ENCODE measurements at regions not wholly inside any gene's neighbourhood (a gene's known extent, or its start where the extent isn't known, plus 50 kb on each side); places are given as distances from the start of the nearest gene placed in this dataset.

- no peaks in the 10 kb centered on the region for H3K9me2 ChIP-seq (ENCODE audit: insufficient read depth)
- H3K4me1 Mint-ChIP-seq: no peaks in the 10 kb centered on the region
- no peaks in the 10 kb centered on the region for H3K9me3 Mint-ChIP-seq
- no peaks in the 10 kb centered on the region for H3F3A ChIP-seq (replicated peaks; ENCODE audit: low read depth)
- no peaks in the 10 kb centered on the region for H3K27me3 Mint-ChIP-seq (ENCODE audit: insufficient read depth, low read depth, poor library complexity)
- no peaks in the 10 kb centered on the region for H3K27me3 ChIP-seq (ENCODE audit: insufficient read depth)
- no peak overlapping the region for H3K27ac ChIP-seq (ENCODE audit: low read depth)
- no peak overlapping the region for H2AFZ ChIP-seq
- H3K4me2 ChIP-seq: no peak overlapping the region
- no peak overlapping the region for H3K27ac Mint-ChIP-seq
- H3K4me1 ChIP-seq (ENCODE audit: insufficient read depth): no peaks in the 10 kb centered on the region
- H3K79me2 ChIP-seq (replicated peaks; ENCODE audit: insufficient read depth): no peaks in the 10 kb centered on the region
- H4K20me1 ChIP-seq (replicated peaks; ENCODE audit: insufficient read depth): no peaks in the 10 kb centered on the region
- DNase-seq (ENCODE audit: low spot score) (no peak), ATAC-seq (no peak)
- no peak overlapping the region for H3K4me3 Mint-ChIP-seq
- no peaks in the 10 kb centered on the region for H3K36me3 ChIP-seq (ENCODE audit: insufficient read depth)
- H3K36me3 Mint-ChIP-seq (ENCODE audit: low read depth): no peaks in the 10 kb centered on the region
- no peak overlapping the region for H3K4me3 ChIP-seq
- TF ChIP-seq POLR2AphosphoS5 (IDR thresholded peaks at IDR 0.05; ENCODE audit: low read depth): no peak
- no peak for TF ChIP-seq JUNB (IDR thresholded peaks at IDR 0.05; ENCODE audit: unreplicated experiment)
- TF ChIP-seq, protein P1, sequence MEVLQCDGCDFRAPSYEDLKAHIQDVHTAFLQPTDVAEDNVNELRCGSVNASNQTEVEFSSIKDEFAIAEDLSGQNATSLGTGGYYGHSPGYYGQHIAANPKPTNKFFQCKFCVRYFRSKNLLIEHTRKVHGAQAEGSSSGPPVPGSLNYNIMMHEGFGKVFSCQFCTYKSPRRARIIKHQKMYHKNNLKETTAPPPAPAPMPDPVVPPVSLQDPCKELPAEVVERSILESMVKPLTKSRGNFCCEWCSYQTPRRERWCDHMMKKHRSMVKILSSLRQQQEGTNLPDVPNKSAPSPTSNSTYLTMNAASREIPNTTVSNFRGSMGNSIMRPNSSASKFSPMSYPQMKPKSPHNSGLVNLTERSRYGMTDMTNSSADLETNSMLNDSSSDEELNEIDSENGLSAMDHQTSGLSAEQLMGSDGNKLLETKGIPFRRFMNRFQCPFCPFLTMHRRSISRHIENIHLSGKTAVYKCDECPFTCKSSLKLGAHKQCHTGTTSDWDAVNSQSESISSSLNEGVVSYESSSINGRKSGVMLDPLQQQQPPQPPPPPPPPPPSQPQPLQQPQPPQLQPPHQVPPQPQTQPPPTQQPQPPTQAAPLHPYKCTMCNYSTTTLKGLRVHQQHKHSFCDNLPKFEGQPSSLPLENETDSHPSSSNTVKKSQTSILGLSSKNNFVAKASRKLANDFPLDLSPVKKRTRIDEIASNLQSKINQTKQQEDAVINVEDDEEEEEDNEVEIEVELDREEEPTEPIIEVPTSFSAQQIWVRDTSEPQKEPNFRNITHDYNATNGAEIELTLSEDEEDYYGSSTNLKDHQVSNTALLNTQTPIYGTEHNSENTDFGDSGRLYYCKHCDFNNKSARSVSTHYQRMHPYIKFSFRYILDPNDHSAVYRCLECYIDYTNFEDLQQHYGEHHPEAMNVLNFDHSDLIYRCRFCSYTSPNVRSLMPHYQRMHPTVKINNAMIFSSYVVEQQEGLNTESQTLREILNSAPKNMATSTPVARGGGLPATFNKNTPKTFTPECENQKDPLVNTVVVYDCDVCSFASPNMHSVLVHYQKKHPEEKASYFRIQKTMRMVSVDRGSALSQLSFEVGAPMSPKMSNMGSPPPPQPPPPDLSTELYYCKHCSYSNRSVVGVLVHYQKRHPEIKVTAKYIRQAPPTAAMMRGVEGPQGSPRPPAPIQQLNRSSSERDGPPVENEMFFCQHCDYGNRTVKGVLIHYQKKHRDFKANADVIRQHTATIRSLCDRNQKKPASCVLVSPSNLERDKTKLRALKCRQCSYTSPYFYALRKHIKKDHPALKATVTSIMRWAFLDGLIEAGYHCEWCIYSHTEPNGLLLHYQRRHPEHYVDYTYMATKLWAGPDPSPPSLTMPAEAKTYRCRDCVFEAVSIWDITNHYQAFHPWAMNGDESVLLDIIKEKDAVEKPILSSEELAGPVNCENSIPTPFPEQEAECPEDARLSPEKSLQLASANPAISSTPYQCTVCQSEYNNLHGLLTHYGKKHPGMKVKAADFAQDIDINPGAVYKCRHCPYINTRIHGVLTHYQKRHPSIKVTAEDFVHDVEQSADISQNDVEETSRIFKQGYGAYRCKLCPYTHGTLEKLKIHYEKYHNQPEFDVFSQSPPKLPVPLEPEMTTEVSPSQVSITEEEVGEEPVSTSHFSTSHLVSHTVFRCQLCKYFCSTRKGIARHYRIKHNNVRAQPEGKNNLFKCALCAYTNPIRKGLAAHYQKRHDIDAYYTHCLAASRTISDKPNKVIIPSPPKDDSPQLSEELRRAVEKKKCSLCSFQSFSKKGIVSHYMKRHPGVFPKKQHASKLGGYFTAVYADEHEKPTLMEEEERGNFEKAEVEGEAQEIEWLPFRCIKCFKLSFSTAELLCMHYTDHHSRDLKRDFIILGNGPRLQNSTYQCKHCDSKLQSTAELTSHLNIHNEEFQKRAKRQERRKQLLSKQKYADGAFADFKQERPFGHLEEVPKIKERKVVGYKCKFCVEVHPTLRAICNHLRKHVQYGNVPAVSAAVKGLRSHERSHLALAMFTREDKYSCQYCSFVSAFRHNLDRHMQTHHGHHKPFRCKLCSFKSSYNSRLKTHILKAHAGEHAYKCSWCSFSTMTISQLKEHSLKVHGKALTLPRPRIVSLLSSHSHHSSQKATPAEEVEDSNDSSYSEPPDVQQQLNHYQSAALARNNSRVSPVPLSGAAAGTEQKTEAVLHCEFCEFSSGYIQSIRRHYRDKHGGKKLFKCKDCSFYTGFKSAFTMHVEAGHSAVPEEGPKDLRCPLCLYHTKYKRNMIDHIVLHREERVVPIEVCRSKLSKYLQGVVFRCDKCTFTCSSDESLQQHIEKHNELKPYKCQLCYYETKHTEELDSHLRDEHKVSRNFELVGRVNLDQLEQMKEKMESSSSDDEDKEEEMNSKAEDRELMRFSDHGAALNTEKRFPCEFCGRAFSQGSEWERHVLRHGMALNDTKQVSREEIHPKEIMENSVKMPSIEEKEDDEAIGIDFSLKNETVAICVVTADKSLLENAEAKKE (CRISPR knock-in tag; IDR thresholded peaks at IDR 0.05): no peak
- TF ChIP-seq ZNF114 (CRISPR knock-in tag; IDR thresholded peaks at IDR 0.05): no peak
- no peak for TF ChIP-seq REST (IDR thresholded peaks at IDR 0.05; ENCODE audit: unreplicated experiment)
These were observed 2612.9 kb downstream of the PCDH9 start for GRCh38 chr13:64617231-64617630.

Measured in GM23338 (cell line).